IPS-NIHi11 (cell line): ENCODE measurements at regions not wholly inside any gene's neighbourhood (a gene's known extent, or its start where the extent isn't known, plus 50 kb on each side); places are given as distances from the start of the nearest gene placed in this dataset.
"Not testable (repeated sequence)": the region's sequence is repeated elsewhere in the genome, so short reads cannot be mapped to it uniquely, and the experiment has no call there.

Experiments
- DNase-seq: peaks from one replicate; pipeline ENCODE4 v3.0.0; 2012; ENCODE audit warnings: mixed read lengths, low spot score

DNA sequence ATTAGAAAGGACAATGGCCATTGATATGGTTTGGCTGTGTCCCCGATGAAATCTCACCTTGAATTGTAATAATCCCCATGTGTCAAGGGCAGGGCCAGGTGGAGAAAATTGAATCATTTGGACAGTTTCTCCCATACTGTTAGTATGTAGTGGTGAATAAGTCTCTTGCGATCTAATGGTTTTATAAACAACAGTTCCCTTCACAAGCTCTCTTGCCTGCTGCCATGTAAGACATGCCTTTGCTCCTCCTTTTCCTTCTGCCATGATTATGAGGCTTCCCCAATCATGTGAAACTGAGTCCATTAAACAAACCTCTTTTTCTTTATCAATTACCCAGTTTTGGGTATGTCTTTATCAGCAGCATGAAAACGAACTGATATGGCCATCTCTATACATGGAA lies 302.7 kb downstream of the SFMBT2 start:
- no peak for DNase-seq

DNA sequence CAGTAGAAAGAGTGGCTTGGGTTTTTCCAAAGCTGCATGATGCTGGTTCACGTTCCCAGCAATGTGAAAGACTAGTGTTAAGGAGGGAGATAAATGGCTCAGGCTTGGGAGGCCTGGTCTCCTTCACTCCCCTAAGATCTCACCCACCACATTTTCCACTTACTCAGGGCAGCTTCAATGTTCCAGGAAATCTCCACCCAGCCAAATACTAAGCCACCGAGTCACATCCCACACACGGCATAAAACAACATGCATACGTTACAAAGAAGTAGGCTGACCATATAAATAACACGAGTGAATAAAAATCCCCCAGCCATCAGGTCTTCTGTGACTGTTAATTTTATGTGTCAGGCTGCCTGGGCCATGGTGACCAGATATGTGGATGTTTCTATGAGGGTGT lies 303.5 kb downstream of the SFMBT2 start:
- DNase-seq, result no peak

DNA sequence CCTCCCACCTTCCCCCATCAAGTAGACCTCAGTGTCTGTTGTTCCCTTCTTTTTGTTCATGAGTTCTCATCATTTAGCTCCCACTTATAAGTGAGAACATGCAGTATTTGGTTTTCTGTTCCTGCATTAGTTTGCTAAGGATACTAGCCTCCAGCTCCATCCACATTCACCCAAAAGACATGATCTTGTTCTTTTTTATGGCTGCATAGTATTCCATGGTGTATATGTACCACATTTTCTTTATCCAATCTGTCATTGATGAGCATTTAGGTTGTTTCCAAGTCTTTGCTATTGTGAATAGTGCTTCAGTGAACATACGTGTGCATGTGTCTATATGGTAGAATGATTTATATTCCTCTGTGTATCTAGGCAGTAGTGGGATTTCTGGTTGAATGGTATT lies 306.5 kb downstream of the SFMBT2 start:
- DNase-seq, result not testable (repeated sequence)

DNA sequence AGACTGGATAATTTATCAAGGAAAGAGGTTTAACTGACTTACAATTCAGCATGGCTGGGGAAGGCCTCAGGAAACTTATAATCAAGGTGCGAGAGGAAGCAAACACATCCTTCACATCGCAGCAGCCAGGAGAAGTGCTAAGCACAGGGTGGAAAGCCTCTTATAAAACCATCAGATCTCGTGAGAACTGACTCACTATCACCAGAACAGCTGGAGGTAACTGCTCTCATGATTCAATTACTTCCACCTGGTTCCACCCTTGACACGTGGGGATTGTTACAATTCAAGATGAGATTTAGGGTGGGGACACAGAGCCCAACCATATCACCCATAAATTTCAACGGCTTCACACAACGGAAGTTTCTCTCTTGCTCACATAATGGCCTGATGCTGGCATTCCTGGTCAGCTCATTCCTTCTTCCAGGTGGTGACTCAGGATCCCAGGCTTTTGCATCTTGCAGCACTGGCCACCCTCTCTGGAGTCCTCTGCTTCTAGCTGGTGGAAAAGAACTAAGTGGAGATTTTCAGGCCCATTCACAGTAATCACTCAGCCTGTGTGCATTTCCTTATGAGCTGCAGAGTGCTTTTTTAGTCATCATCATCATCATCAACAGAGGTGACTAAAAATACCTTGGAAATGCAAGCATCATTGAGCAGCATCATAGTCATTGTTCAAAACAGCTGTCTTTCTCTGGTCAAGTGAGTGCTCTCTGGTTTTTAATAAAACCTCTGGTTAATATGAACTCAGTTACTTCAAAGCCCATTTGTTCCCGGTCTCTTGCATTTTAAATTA lies 308.1 kb downstream of the SFMBT2 start:
- DNase-seq, result no peak

DNA sequence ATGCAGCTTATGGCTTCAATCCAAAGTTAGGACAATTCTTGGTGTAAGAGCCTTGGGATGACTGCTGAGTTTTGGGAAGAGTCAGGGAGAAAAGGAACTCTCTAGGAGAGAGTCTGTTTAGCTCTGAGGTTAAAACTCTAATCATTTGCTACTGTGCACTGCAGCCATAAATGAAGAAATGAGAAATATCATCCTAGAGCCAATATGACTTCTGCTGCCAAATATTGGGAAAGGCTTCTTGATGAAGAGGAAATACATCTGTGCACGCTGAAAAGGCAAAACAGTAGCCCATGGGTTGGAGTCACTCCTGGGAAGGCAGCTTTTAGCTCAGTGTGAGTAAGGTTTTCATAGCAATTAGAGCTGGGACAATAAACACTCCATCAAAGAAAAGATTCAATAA lies 308.8 kb downstream of the SFMBT2 start:
- no peak for DNase-seq

DNA sequence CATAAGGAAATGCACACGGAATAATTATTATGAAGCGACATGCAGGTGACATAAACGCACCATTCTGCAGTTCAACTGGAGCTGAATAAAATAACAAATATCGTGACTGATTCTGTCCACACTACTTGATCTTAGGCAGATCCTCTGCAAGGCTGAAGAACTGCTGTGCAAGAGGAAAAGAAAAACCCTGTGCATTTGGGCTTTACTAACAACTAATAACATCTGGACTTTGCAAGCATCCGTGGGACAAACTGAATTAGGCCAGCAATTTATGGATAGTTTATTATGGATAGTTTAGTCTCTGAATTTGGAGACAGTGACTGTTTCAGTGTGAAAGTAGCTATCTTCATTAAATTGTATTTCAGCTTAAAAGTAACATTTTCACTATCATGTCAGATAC lies 309.4 kb downstream of the SFMBT2 start:
- DNase-seq, result no peak

- no peak for DNase-seq
Observed at GRCh38 chr10:7100032-7100702, 310.7 kb downstream of the SFMBT2 start.

DNA sequence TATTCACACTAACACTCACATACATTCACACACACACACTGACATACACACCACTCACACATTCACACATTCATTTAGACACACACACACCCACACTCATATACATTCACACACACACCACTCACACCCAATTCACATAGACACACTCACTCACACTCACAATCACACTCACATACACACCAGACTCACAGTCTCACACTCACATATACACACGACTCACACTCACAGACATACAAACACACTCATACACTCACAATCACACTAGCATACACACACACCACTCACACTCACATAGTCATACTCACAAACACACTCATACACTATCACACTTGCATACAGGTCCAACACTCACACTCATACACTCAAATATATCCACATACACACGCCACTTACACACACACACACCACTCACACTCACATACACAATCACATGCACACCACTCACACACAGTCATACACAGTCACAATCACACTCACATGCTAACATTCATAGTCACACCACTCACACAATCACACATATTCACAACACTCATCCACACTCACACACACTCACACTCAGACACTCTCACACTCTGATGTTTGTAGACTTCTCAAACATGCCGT lies 312.6 kb downstream of the SFMBT2 start:
- no peak for DNase-seq

DNA sequence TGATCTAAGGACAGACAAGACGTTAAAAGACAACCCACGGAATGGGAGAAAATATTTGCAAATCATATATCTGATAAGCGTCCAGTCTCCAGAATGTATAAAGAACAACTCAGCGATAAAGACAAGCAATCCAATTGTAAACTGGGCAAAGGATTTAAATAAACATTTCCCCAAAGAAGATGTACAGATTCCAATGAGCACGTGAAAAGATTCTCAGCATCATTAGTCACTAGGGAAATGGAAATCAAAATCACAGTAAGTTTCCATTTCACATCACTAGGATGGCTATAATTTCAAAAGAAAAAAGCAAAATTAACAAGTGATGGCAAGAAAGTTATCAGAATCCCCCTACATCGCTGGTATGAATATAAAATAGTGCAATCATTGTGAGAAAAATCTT lies 316.1 kb downstream of the SFMBT2 start:
- DNase-seq, result no peak

GRCh38 chr10:7093368-7093767 lies 317.5 kb downstream of the SFMBT2 start:
- DNase-seq, result no peak

DNA sequence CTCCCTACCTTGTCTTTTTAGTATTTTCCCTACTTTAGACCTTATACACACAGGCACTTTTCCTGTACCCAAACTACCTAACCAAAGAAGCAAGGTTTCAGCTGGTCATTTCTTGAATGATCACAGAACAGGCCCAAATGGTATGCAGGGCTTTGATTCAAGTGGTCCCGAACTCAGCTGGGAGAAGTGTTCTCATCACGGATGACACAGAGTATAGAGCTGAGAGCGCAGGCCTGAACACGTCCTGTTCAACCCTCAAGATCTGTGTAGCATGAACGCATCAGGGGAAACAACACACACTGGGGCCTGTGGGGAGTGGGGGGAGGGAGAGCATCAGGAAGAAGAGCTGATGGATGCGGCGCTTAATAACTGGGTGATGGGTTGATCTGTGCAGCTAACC lies 318.2 kb downstream of the SFMBT2 start:
- DNase-seq, result no peak

DNA sequence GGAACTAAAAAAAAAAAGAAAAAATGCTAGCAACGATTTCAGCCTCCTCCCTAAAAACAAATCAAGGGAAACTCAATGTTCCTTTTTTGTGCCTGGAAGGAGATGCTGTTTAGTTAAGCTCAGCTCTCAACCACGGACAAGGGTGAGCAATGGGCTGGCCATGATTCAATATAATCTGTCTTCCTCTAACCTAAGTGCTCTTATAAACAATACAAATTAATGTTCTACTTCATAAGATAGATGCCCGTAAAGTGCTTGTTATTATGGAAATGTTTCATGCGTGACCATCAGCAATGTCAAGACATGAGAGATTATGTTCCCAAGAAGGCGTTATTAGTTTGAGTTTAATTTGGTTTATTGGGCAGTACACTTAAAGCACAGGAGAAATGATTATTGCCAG lies 320.3 kb downstream of the SFMBT2 start:
- no peak for DNase-seq

DNA sequence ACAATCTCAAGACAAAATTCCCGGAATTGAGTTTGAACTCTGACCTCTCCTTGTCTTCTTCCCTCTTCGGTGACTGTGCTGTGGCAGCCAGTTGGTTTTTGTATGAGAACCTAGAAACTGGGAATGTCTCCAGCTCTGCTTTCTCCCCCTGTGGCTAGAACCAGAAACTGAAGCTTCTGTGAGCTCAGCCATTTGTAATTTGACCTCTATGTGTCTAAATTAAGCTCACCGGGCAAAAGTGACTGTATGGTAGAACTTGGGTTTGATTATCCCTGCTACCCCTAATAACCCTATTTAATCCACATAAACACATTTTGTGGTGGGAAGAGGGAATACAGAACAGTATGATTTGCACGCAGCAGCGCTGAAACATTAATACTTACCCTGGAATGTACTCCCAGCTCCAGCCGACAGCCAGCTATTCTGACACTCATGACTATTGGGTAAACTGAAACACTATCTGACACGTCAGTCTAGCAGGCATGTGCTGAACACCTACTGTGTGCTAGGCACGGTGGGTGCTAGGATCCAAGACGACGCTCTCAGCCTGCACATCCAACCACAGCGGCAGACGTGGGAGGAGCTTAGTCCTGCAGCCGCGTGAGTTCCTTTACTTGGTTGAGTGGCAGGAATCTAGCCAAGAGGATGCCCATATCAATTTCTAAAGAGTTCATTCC lies 324.8 kb downstream of the SFMBT2 start:
- peak; percentile 64 for DNase-seq

DNA sequence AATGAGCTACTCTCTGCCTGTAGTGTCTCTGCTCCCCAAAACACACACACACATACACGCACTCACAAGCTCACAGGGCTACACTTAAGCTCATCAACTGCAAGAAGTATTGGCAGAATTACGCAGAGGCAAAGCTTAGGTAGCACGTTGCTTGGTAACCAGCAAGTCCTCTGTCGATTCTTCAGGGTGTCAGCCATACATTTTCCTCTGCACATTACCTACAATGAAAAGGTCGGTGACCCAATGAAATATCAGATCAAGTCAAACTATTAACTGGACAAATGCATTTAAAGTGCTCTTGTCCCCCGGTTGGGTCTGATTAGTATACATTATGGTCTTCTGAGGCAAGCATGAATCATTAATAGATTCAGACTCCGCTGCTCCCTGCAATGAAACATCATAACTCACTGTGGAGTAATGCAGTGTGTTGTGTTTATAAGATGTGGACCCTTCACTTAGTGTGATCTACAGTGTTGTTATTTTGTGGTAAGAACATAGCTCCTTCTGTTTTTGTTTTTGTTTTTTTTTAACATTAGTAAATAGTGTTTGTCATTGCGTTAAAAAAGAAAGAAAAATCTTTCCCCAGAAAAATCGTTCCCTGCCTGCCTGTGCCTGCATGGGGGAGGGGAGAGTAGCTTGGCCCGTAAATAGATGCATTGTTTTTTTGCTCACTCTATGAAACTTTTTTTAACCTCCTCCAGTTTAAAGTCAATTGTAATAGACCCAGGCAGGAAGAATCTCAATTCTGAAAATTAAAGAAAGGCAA lies 325.5 kb downstream of the SFMBT2 start:
- DNase-seq, result no peak

DNA sequence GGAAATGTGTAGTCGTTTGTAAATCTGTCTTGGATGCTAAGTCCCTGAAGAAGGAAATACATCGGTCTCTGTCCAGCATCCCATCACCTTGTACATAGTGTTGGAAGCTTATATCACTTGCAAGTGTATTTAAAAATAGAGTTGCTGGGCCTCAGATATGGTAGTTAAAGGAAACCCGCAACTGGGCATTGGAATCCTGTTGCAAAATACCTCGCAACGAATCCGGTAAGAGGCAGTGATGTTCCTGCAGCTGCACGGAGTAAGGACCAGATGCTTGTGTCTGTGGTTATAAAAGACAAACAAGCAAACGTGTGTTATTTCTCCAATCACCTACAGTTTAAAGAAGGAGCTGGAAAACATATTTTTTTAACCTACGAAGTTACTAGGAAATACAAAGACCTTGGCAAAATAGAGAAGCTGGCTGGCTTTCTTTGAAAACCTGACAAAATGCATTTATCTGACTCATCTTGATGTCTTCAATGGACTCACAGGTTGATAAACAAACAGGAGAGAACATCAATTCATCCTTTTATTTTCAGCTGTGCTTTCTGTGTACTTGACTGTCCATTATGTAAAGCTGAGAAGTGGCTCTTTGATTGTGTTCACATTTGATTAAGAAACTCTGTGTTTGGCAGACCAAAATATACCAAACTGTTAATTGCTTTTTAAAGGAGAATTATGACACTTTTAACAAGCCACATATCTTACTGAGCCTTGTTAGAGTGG lies 326.4 kb downstream of the SFMBT2 start:
- no peak for DNase-seq

DNA sequence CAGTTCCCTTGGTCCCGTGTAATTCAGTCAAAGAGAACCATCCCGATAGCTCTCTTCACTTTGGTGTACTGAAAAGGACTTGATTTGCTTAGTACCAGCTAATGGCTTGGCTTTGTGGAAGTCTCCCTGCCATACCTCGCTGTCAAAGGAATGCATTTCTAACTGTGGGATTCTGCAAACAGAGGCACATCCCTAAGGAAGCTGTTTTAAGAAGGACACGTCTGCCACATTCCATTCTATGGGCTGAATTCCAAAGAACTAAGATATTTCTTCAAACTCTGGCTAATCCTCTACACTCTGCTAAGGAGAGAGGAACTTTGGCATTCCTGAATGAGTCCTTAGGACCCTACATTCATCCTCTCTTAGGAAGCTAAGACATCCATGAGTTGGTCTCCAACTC lies 327.9 kb downstream of the SFMBT2 start:
- peak; percentile 39 for DNase-seq

DNA sequence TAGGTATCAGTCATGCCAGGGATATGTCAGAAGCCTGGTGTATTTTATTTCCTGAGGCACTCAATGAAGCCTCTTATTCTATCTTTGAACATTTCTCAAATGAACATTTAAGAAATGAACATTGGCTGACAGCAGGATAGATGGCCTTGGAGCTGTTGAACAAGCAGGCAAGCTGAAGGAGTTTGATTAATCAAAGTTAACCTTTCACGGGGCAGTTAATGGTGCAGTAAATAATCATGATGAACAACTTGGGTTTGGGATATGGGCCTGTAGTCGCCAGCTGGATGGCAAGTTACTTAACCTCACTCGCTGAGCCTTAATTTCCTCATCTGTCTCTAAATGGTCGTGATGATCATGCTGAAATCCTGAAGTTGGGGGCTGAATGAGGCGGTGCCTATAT lies 333.0 kb downstream of the SFMBT2 start:
- DNase-seq, result no peak

GRCh38 chr10:7075851-7076250 lies 335.0 kb downstream of the SFMBT2 start:
- no peak for DNase-seq

DNA sequence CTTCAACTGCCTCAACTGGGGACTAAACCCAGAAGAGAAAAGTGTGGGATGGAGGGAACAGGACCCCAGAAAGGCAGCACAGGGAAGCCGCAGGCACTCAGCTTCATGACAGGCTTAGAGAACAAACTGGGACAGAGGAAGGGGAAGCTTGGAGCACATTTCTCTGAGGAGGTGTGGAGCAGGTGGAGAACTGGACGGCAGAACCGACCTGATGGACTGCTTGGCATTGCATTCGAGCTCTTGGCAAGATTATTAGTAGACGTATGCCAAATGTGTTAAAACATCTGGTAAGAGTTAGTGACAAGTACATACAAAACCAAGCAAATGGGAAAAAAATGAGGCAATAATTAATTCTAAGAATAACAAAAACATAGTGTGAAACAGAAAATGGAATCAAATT lies 335.7 kb downstream of the SFMBT2 start:
- no peak for DNase-seq

DNA sequence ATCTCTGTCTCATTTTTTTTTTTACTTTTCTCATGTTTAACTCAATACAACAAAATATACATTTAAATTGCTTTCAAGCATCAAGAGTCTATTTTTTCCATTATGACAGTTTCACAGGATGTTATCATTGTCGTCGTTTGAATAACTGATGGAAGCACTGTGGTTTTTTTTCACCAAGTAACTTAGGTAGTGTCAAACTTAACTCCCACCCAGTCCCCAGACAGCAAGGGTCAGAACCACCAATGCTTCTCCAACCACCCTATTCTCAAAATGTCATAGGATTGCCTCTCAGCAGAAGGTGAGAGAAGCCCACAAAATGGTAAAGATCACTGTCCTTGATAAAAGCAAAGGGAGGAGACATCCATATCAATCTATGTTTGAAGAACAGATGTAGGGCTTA lies 339.4 kb downstream of the SFMBT2 start:
- no peak for DNase-seq

- no peak for DNase-seq
Observed at GRCh38 chr10:7070950-7071349, 339.9 kb downstream of the SFMBT2 start.
